Colon (tissue), 2 donors: ENCODE measurements at regions not wholly inside any gene's neighbourhood (a gene's known extent, or its start where the extent isn't known, plus 50 kb on each side); places are given as distances from the start of the nearest gene placed in this dataset.
"Not testable (repeated sequence)": the region's sequence is repeated elsewhere in the genome, so short reads cannot be mapped to it uniquely, and the experiment has no call there.

ENCODE experiments used
- FAIRE-seq: peaks from 2 replicates; lab custom pipeline; 2012; peaks lifted over from hg19 to GRCh38; lab: Jason Lieb, UNC
- donor health status: control.
- donor health status: control.

- no peak for FAIRE-seq
Observed at GRCh38 chr11:29251738-29252137, 765.1 kb downstream of the KCNA4 start.

GRCh38 chr11:29249713-29250112 is 767.1 kb downstream of the KCNA4 start:
- no peak for FAIRE-seq

GRCh38 chr11:29244355-29244754 is 772.5 kb downstream of the KCNA4 start:
- no peak for FAIRE-seq

GRCh38 chr11:29243616-29244015 is 773.2 kb downstream of the KCNA4 start:
- no peak for FAIRE-seq

GRCh38 chr11:29231991-29232390 is 784.8 kb downstream of the KCNA4 start:
- FAIRE-seq = no peak

GRCh38 chr11:29231586-29231985 is 785.2 kb downstream of the KCNA4 start:
- no peak for FAIRE-seq

GRCh38 chr11:29227811-29228210 is 789.0 kb downstream of the KCNA4 start:
- FAIRE-seq = no peak

GRCh38 chr11:29224739-29225384 is 792.0 kb downstream of the KCNA4 start:
- no peak for FAIRE-seq

- FAIRE-seq = not testable (repeated sequence)
Observed at GRCh38 chr11:29219531-29219930, 797.3 kb downstream of the KCNA4 start.

- FAIRE-seq = no peak
Observed at GRCh38 chr11:29217901-29218300, 798.9 kb downstream of the KCNA4 start.

- FAIRE-seq = no peak
Observed at GRCh38 chr11:29214833-29215232, 802.0 kb downstream of the KCNA4 start.

- FAIRE-seq = no peak
Observed at GRCh38 chr11:29211202-29211601, 805.6 kb downstream of the KCNA4 start.

- FAIRE-seq = no peak
Observed at GRCh38 chr11:29210426-29210825, 806.4 kb downstream of the KCNA4 start.

GRCh38 chr11:29208117-29208516 is 808.7 kb downstream of the KCNA4 start:
- FAIRE-seq = no peak

GRCh38 chr11:29200791-29201562 is 815.9 kb downstream of the KCNA4 start:
- FAIRE-seq = no peak

GRCh38 chr11:29190313-29190712 is 826.5 kb downstream of the KCNA4 start:
- no peak for FAIRE-seq

- no peak for FAIRE-seq
Observed at GRCh38 chr11:29187215-29187614, 829.6 kb downstream of the KCNA4 start.

GRCh38 chr11:29184939-29185890 is 831.6 kb downstream of the KCNA4 start:
- FAIRE-seq = no peak

GRCh38 chr11:29183301-29183700 is 833.5 kb downstream of the KCNA4 start:
- no peak for FAIRE-seq

- FAIRE-seq = no peak
Observed at GRCh38 chr11:29173660-29174062, 843.2 kb downstream of the KCNA4 start.

GRCh38 chr11:29171360-29171950 is 845.4 kb downstream of the KCNA4 start:
- FAIRE-seq = no peak

- no peak for FAIRE-seq
Observed at GRCh38 chr11:29166306-29166705, 850.5 kb downstream of the KCNA4 start.
